IMR-90 (cell line): ENCODE measurements at regions not wholly inside any gene's neighbourhood (a gene's known extent, or its start where the extent isn't known, plus 50 kb on each side); places are given as distances from the start of the nearest gene placed in this dataset.

Experiments used
- ATAC-seq: fragments of 200-7000 bp; cut with Tn5 transposase; 2 replicates; pipeline ENCODE4 v1.9.1; 2020; ENCODE audit warnings: low read depth, mild to moderate bottlenecking, moderate library complexity
- BruUV-seq: library from RNA; stranded (reverse); fragments of 400-500 nt; replicated peaks from 2 replicates; lab custom pipeline; 2021; lab: Mats Ljungman, UMichigan
- CTCF ChIA-PET: fragments of 300-600 bp; formaldehyde crosslinking; extraction: SDS; loops from one replicate; lab custom pipeline; 2021; ENCODE audit warnings: antibody characterized with exemption; lab: Yijun Ruan, JAX
- POLR2A ChIA-PET: fragments of 300-600 bp; sonication (Branson Sonifier 250); formaldehyde crosslinking; loops from one replicate; lab custom pipeline; 2022; ENCODE audit warnings: antibody characterized with exemption; ENCODE audit not compliant: unreplicated experiment; lab: Charles Lee
- DNase-seq: peaks from one replicate; pipeline ENCODE4 v3.0.0; 2013
- H2AFZ ChIP-seq: replicated peaks from 2 replicates; pipeline ENCODE3; 2013; ENCODE audit warnings: low read length, mild to moderate bottlenecking; ENCODE audit not compliant: poor library complexity
- H2AK5ac ChIP-seq: 2 replicates; pipeline ENCODE4 v1.6.1; 2013; ENCODE audit warnings: low read depth, low read length, inconsistent platforms
- H2AK9ac ChIP-seq: replicated peaks from 2 replicates; pipeline ENCODE3; 2013; ENCODE audit warnings: mild to moderate bottlenecking, low read depth, low read length, moderate library complexity; ENCODE audit not compliant: poor library complexity
- H2BK120ac ChIP-seq: 2 replicates; pipeline ENCODE4 v1.6.1; 2013; ENCODE audit warnings: low read depth, low read length, inconsistent platforms
- H2BK15ac ChIP-seq: 3 replicates; pipeline ENCODE4 v1.6.1; 2013; ENCODE audit warnings: low read depth, low read length, inconsistent platforms
- H2BK20ac ChIP-seq: 2 replicates; pipeline ENCODE4 v1.6.1; 2013; ENCODE audit warnings: low read depth, mild to moderate bottlenecking, inconsistent platforms, low read length, moderate library complexity
- H2BK5ac ChIP-seq: 2 replicates; pipeline ENCODE4 v1.6.1; 2013; ENCODE audit warnings: mild to moderate bottlenecking, low read depth, low read length, inconsistent platforms; ENCODE audit not compliant: poor library complexity, severe bottlenecking
- H3K14ac ChIP-seq: replicated peaks from 2 replicates; pipeline ENCODE4 v1.6.1; 2013; ENCODE audit warnings: low read depth, low read length, inconsistent platforms
- H3K18ac ChIP-seq: 2 replicates; pipeline ENCODE4 v1.6.1; 2013; ENCODE audit warnings: low read depth, low read length, control low read depth
- H3K23ac ChIP-seq: 2 replicates; pipeline ENCODE4 v1.6.1; 2013; ENCODE audit warnings: low read depth, low read length, inconsistent platforms
- H3K27ac ChIP-seq: 2 replicates; pipeline ENCODE4 v1.5.1; 2013; ENCODE audit warnings: mild to moderate bottlenecking, control low read depth, low read length; ENCODE audit not compliant: insufficient read depth
- H3K27me3 ChIP-seq: 2 replicates; pipeline ENCODE4 v1.6.1; 2013; ENCODE audit warnings: low read length; ENCODE audit not compliant: control insufficient read depth, insufficient read depth
- H3K36me3 ChIP-seq: 2 replicates; pipeline ENCODE4 v1.6.1; 2013; ENCODE audit warnings: low read length, mixed read lengths; ENCODE audit not compliant: control insufficient read depth, insufficient read depth
- H3K4ac ChIP-seq: 2 replicates; pipeline ENCODE4 v1.6.1; 2013; ENCODE audit warnings: low read depth, low read length, inconsistent platforms
- H3K4me1 ChIP-seq: 2 replicates; pipeline ENCODE4 v1.6.1; 2013; ENCODE audit warnings: low read length, mixed read lengths; ENCODE audit not compliant: control insufficient read depth, insufficient read depth
- H3K4me2 ChIP-seq: 2 replicates; pipeline ENCODE4 v1.6.1; 2013; ENCODE audit warnings: low read depth, mild to moderate bottlenecking, control low read depth, low read length, moderate library complexity
- H3K4me3 ChIP-seq: 2 replicates; pipeline ENCODE4 v1.5.1; 2013; ENCODE audit warnings: low read depth, mild to moderate bottlenecking, control low read depth, low read length, moderate library complexity; ENCODE audit not compliant: insufficient read depth
- H3K56ac ChIP-seq: 2 replicates; pipeline ENCODE4 v1.6.1; 2013; ENCODE audit warnings: low read length, inconsistent platforms; ENCODE audit not compliant: insufficient read depth; ENCODE audit errors: extremely low read depth
- H3K79me1 ChIP-seq, 2 experiments: 2 replicates each; pipeline ENCODE4 v1.6.1; 2013; ENCODE audit warnings: low read length in 2 of 2, inconsistent platforms in 1 of 2, low read depth in 1 of 2
- H3K9ac ChIP-seq: 2 replicates; pipeline ENCODE4 v1.6.1; 2013; ENCODE audit warnings: low read depth, low read length, control low read depth
- H3K9me1 ChIP-seq: 2 replicates; pipeline ENCODE4 v1.6.1; 2013; ENCODE audit warnings: low read length, inconsistent platforms; ENCODE audit not compliant: insufficient read depth
- H3K9me3 ChIP-seq: 2 replicates; pipeline ENCODE4 v1.6.1; 2013; ENCODE audit warnings: low read length; ENCODE audit not compliant: control insufficient read depth, insufficient read depth
- H4K20me1 ChIP-seq: 2 replicates; pipeline ENCODE4 v1.6.1; 2013; ENCODE audit warnings: low read length, inconsistent platforms; ENCODE audit not compliant: insufficient read depth
- H4K5ac ChIP-seq: 2 replicates; pipeline ENCODE4 v1.6.1; 2013; ENCODE audit warnings: mild to moderate bottlenecking, low read depth, low read length, control low read depth
- H4K8ac ChIP-seq, 2 experiments: 2 replicates each; pipeline ENCODE4 v1.6.1; 2013; ENCODE audit warnings: low read depth in 2 of 2, low read length in 2 of 2, control low read depth in 1 of 2, inconsistent platforms in 1 of 2
- H4K91ac ChIP-seq: 2 replicates; pipeline ENCODE4 v1.6.1; 2013; ENCODE audit warnings: low read depth, low read length, inconsistent platforms; ENCODE audit not compliant: insufficient read depth
- BHLHE40 ChIP-seq: fragments of 150-350 bp; IDR thresholded peaks from 2 replicates; pipeline ENCODE4 v1.6.1; 2016; ENCODE audit warnings: mild to moderate bottlenecking, low read depth, low read length
- CTCF ChIP-seq: conservative IDR thresholded peaks from 2 replicates; pipeline ENCODE4 v1.5.1; 2012; ENCODE audit warnings: mild to moderate bottlenecking, low read depth, low read length, improper control_type of control experiment
- ELK1 ChIP-seq: fragments of 150-350 bp; IDR thresholded peaks from 2 replicates; pipeline ENCODE4 v1.6.1; 2016; ENCODE audit warnings: low read depth, mild to moderate bottlenecking, low read length, moderate library complexity, borderline replicate concordance
- MAZ ChIP-seq: IDR thresholded peaks from 2 replicates; pipeline ENCODE4 v1.6.1; 2012; ENCODE audit warnings: low read depth, mild to moderate bottlenecking, low read length, improper control_type of control experiment, moderate library complexity, borderline replicate concordance
- NFE2L2 ChIP-seq: fragments of 150-350 bp; IDR thresholded peaks from 2 replicates; pipeline ENCODE4 v1.6.1; 2016; ENCODE audit warnings: low read depth, mild to moderate bottlenecking, low read length
- POLR2A ChIP-seq: IDR thresholded peaks from 2 replicates; pipeline ENCODE4 v1.6.1; 2012; ENCODE audit warnings: mild to moderate bottlenecking, low read depth, low read length
- RAD21 ChIP-seq: IDR thresholded peaks from 2 replicates; pipeline ENCODE4 v1.6.1; 2012; ENCODE audit warnings: low read length, improper control_type of control experiment
- RCOR1 ChIP-seq: IDR thresholded peaks from 2 replicates; pipeline ENCODE4 v1.6.1; 2012; ENCODE audit warnings: mild to moderate bottlenecking, low read length, improper control_type of control experiment; ENCODE audit not compliant: insufficient replicate concordance
- RFX5 ChIP-seq: IDR thresholded peaks from 2 replicates; pipeline ENCODE4 v1.8.0; 2012; ENCODE audit warnings: low read depth, mild to moderate bottlenecking, low read length, moderate library complexity
- SMC3 ChIP-seq: fragments of 150-350 bp; IDR thresholded peaks from 2 replicates; pipeline ENCODE4 v1.6.1; 2016; ENCODE audit warnings: low read depth, mild to moderate bottlenecking, antibody characterized with exemption, low read length, moderate library complexity
- USF2 ChIP-seq: fragments of 150-350 bp; IDR thresholded peaks from 2 replicates; pipeline ENCODE4 v1.6.1; 2017; ENCODE audit warnings: mild to moderate bottlenecking, antibody characterized with exemption, low read length, low read depth
- WGBS, 2 experiments: methylation state at CpG; one replicate each; pipeline versions ENCODE4 v1.1.5 to v1.1.7; 2013; ENCODE audit warnings: missing lambda C conversion rate in 2 of 2; ENCODE audit not compliant: insufficient read length in 1 of 2; ENCODE audit errors: extremely low coverage in 2 of 2; 5-methylcytosine and 5-hydroxymethylcytosine counted together
- dilution Hi-C: fragments of 300-500 bp; cut with HindIII; formaldehyde crosslinking; loops from one replicate; pipeline ENCODE4 v1.14.3; 2018; ENCODE audit warnings: low sequenced_read_pairs; ENCODE audit not compliant: unreplicated experiment
- in situ Hi-C: fragments of 300-500 bp; cut with MboI; formaldehyde crosslinking; loops from 3 replicates; pipeline ENCODE4 v1.14.3; 2019; ENCODE audit warnings: low sequenced_read_pairs, inconsistent platforms, mixed read lengths
- intact Hi-C: fragments of 100-400 bp; cut with micrococcal nuclease; formaldehyde crosslinking; loops from 2 replicates; pipeline ENCODE4 v1.10.0; 2022

- dilution Hi-C loops (no loop called here), in situ Hi-C loops (no loop called here), intact Hi-C loops (no loop called here)
- Histone ChIP-seq H3K23ac (no peak overlapping the region), H4K91ac (no peak overlapping the region), H3K18ac (no peak overlapping the region), H2BK120ac (no peak overlapping the region), H4K8ac (no peak overlapping the region), H3K4me2 (no peak overlapping the region), H3K27me3 (no peaks in the 10 kb centered on the region), H4K20me1 (no peaks in the 10 kb centered on the region), H3K4ac (no peak overlapping the region), H2AK9ac (no peak overlapping the region), H3K4me3 (no peak overlapping the region), H3K9me3 (no peaks in the 10 kb centered on the region), H2AK5ac (no peak overlapping the region), H3K14ac (no peak overlapping the region), H2BK5ac (no peak overlapping the region), H2BK15ac (no peak overlapping the region), H3K9ac (no peak overlapping the region), H2BK20ac (no peak overlapping the region), H3K9me1 (no peaks in the 10 kb centered on the region), H3K79me1 (no peaks in the 10 kb centered on the region), H3K56ac (no peak overlapping the region), H2AFZ (no peak overlapping the region), H4K5ac (no peak overlapping the region), H3K27ac (no peak overlapping the region), H3K36me3 (no peaks in the 10 kb centered on the region), H3K4me1 (no peaks in the 10 kb centered on the region)
- ChIA-PET POLR2A (no interaction called here), CTCF (no interaction called here)
- no CpG with 5 or more reads among the region's 3 CpGs for WGBS, 2 experiments
- ATAC-seq: no peak
- DNase-seq: no peak
- no TSS peak for BruUV-seq
- TF ChIP-seq USF2: no peak
- TF ChIP-seq RAD21: no peak
- no peak for TF ChIP-seq RFX5
- no peak for TF ChIP-seq ELK1
- no peak for TF ChIP-seq NFE2L2
- no peak for TF ChIP-seq POLR2A
- no peak for TF ChIP-seq CTCF
- TF ChIP-seq MAZ: no peak
- TF ChIP-seq RCOR1: no peak
- no peak for TF ChIP-seq SMC3
- no peak for TF ChIP-seq BHLHE40
Observed at GRCh38 chr4:175929932-175930331, 117.9 kb upstream of the GPM6A start.
